Prostate gland (tissue), 2 donors: ENCODE measurements at regions not wholly inside any gene's neighbourhood (a gene's known extent, or its start where the extent isn't known, plus 50 kb on each side); places are given as distances from the start of the nearest gene placed in this dataset.
"Not testable (repeated sequence)": the region's sequence is repeated elsewhere in the genome, so short reads cannot be mapped to it uniquely, and the experiment has no call there.

Experiments
- CTCF ChIP-seq, 4 experiments: fragments of 200-600 bp in 2 of 4; fragments of 450-650 bp in 2 of 4; sonication (generic) in 2 of 4; IDR thresholded peaks; 1 replicate in 3 of 4; 2 replicates in 1 of 4; pipeline ENCODE4 v1.5.1; 2016 to 2019; ENCODE audit warnings: antibody characterized with exemption in 4 of 4, mild to moderate bottlenecking in 2 of 4, moderate library complexity in 2 of 4
- POLR2A ChIP-seq: fragments of 450-650 bp; IDR thresholded peaks from one replicate; pipeline ENCODE4 v1.6.1; 2016; ENCODE audit warnings: antibody characterized with exemption, mild to moderate bottlenecking

GRCh38 chr9:62849991-62850390 lies 1660.2 kb downstream of the SPATA31A7 start:
- TF ChIP-seq CTCF (IDR thresholded peaks at IDR 0.05); POLR2A: not testable (repeated sequence)
